ENCODE measurements at regions not wholly inside any gene's neighbourhood (a gene's known extent, or its start where the extent isn't known, plus 50 kb on each side); places are given as distances from the start of the nearest gene placed in this dataset.

GRCh38 chr22:26847046-26847445 is 189.7 kb downstream of the MIAT start:
- Histone ChIP-seq H4K91ac (ENCODE audit: insufficient read length, low read depth, low read length) (no peak overlapping the region), H3K23me2 (ENCODE audit: insufficient read length, low read depth, low read length, poor library complexity, severe bottlenecking) (no peaks in the 10 kb centered on the region), H2BK15ac (ENCODE audit: low read depth, low read length) (no peak overlapping the region), H3K14ac (ENCODE audit: insufficient read depth, low read length) (no peak overlapping the region), H2BK12ac (ENCODE audit: insufficient read length, low read depth, low read length) (no peak overlapping the region), H4K5ac (ENCODE audit: insufficient read length, low read depth, low read length) (no peak overlapping the region), H3K4me1 (ENCODE audit: insufficient read depth, low read length) (no peaks in the 10 kb centered on the region), H2BK20ac (ENCODE audit: low read depth, low read length, poor library complexity, severe bottlenecking) (no peak overlapping the region), H3T11ph (ENCODE audit: low read length) (no peak overlapping the region), H3K4me2 (ENCODE audit: insufficient read depth, insufficient read length, low read length) (no peak overlapping the region), H3K18ac (ENCODE audit: insufficient read length, low read depth, low read length) (no peak overlapping the region), H2AK5ac (ENCODE audit: insufficient read length, low read length) (no peak overlapping the region), H3K4ac (ENCODE audit: low read depth, low read length) (no peak overlapping the region), H2AFZ (ENCODE audit: low read length) (no peak overlapping the region), H3K56ac (ENCODE audit: insufficient read length, low read depth, low read length) (no peak overlapping the region), H3K79me2 (ENCODE audit: insufficient read depth, low read length) (no peaks in the 10 kb centered on the region), H2BK5ac (ENCODE audit: insufficient read length, low read length) (no peak overlapping the region), H3K9ac (ENCODE audit: extremely low read depth, insufficient read length, low read length) (no peak overlapping the region), H3K79me1 (ENCODE audit: insufficient read depth, low read depth, low read length, poor library complexity, severe bottlenecking) (no peaks in the 10 kb centered on the region), H4K8ac (replicated peaks; ENCODE audit: insufficient read length, low read depth, low read length) (no peak overlapping the region), H3K27me3 (ENCODE audit: insufficient read depth, low read length) (0 out of 2 replicates have a peak, but pooled peaks cover 2% of the 10 kb centered on the region), H2BK120ac (ENCODE audit: low read depth, low read length, poor library complexity, severe bottlenecking) (no peak overlapping the region), H3K27ac (ENCODE audit: insufficient read length, low read depth, low read length) (no peak overlapping the region), H4K20me1 (ENCODE audit: control insufficient read depth, insufficient read depth, insufficient read length) (no peaks in the 10 kb centered on the region), H3K23ac (ENCODE audit: insufficient read length, low read depth, low read length) (no peak overlapping the region), H3K9me3 (ENCODE audit: control insufficient read depth, low read depth, low read length) (no peaks in the 10 kb centered on the region)
- no peak for TF ChIP-seq CTCF (conservative IDR thresholded peaks at IDR 0.05)
- no peak overlapping the region; a peak in 1 of 5 replicates for H3K4me3 Mint-ChIP-seq
- H3K36me3 Mint-ChIP-seq (ENCODE audit: insufficient read depth in 1 of 3, low read depth in 3 of 3) = no peaks in the 10 kb centered on the region; a peak in 1 of 7 replicates
- no peaks in the 10 kb centered on the region; a peak in 1 of 5 replicates for H3K9me3 Mint-ChIP-seq
- peaks cover 8 to 11% of the 10 kb centered on the region in 2 experiments for H3K4me1 Mint-ChIP-seq
- WGBS (ENCODE audit: extremely low coverage, insufficient read length, low lambda C conversion rate) = no CpG with 5 or more reads among the region's 5 CpGs
- no peak for DNase-seq
- H3K27ac Mint-ChIP-seq = no peak overlapping the region; a peak in 1 of 7 replicates
- peaks cover 23% of the 10 kb centered on the region for H3K27me3 Mint-ChIP-seq (ENCODE audit: low read depth)
